ENCODE measurements at regions not wholly inside any gene's neighbourhood (a gene's known extent, or its start where the extent isn't known, plus 50 kb on each side); places are given as distances from the start of the nearest gene placed in this dataset.

- intact Hi-C loops (cut with micrococcal nuclease), result no loop called here
- ChIA-PET CTCF (no interaction called here), POLR2A (no interaction called here)
- 45% methylated on average over 2 of the region's 2 CpGs for WGBS (ENCODE audit: insufficient coverage)
- H3K36me3 ChIP-seq (replicated peaks in 1 of 2; ENCODE audit: control extremely low read depth in 1 of 2, control insufficient read depth in 1 of 2, extremely low read depth in 1 of 2, insufficient read depth in 2 of 2, low read length in 1 of 2), result no peaks in the 10 kb centered on the region
- no peaks in the 10 kb centered on the region for H3K27me3 ChIP-seq (replicated peaks in 1 of 4; ENCODE audit: control extremely low read depth in 1 of 4, control insufficient read depth in 3 of 4, insufficient read depth in 4 of 4, low read length in 3 of 4)
- no peak overlapping the region for H3K27ac Mint-ChIP-seq
- no peak overlapping the region for H3K27ac ChIP-seq (ENCODE audit: low read length in 2 of 2)
- H3K4me1 ChIP-seq (ENCODE audit: control insufficient read depth in 2 of 2, insufficient read depth in 2 of 2, low read length in 2 of 2), result no peaks in the 10 kb centered on the region
- TF ChIP-seq CTCF (IDR thresholded peaks at IDR 0.05), result no peak
- no peak for TF ChIP-seq EZH2 (IDR thresholded peaks at IDR 0.05; ENCODE audit: borderline replicate concordance, insufficient read depth, low read depth, low read length, poor library complexity, severe bottlenecking)
- DNase-seq (no peak), ATAC-seq (ENCODE audit: low read depth) (no peak)
- H3K4me3 ChIP-seq (ENCODE audit: control extremely low read depth in 1 of 5, extremely low read depth in 1 of 5, insufficient read depth in 1 of 5, low read depth in 2 of 5, low read length in 4 of 5), result no peak overlapping the region
- H3K79me2 ChIP-seq (ENCODE audit: control insufficient read depth, insufficient read depth, low read length), result no peaks in the 10 kb centered on the region
- H3K27me3 Mint-ChIP-seq, result no peaks in the 10 kb centered on the region
- H4K20me1 ChIP-seq (ENCODE audit: control insufficient read depth, insufficient read depth, low read length, poor library complexity, severe bottlenecking), result no peaks in the 10 kb centered on the region
- H3K9me3 ChIP-seq (ENCODE audit: control extremely low read depth in 1 of 3, control insufficient read depth in 2 of 3, insufficient read depth in 1 of 3, low read length in 2 of 3), result peaks cover 2 to 15% (median 2%) of the 10 kb centered on the region in 3 donors
- no peaks in the 10 kb centered on the region for H3K9me3 Mint-ChIP-seq (ENCODE audit: insufficient read depth)
- H3K4me3 Mint-ChIP-seq, result no peak overlapping the region
- no peaks in the 10 kb centered on the region for H3K4me1 Mint-ChIP-seq
- no peak overlapping the region for H2AFZ ChIP-seq (ENCODE audit: insufficient read depth, low read depth, low read length, poor library complexity, severe bottlenecking)
- no peak overlapping the region for H3K9ac ChIP-seq (ENCODE audit: low read length)
- H3K4me2 ChIP-seq (replicated peaks; ENCODE audit: low read depth, low read length, poor library complexity, severe bottlenecking), result no peak overlapping the region
Observed at GRCh38 chr12:126681676-126682075, 1585.3 kb upstream of the TMEM132C start.

GRCh38 chr12:126684703-126685102, 1582.3 kb upstream of the TMEM132C start:
- H3K4me3 Mint-ChIP-seq, result no peak overlapping the region
- TF ChIP-seq CTCF (IDR thresholded peaks at IDR 0.05) (no peak), EZH2 (IDR thresholded peaks at IDR 0.05; ENCODE audit: borderline replicate concordance, insufficient read depth, low read depth, low read length, poor library complexity, severe bottlenecking) (no peak)

More at GRCh38 chr12:126684703-126685102, 1582.3 kb upstream of the TMEM132C start:
- Histone ChIP-seq H3K9ac (ENCODE audit: low read length) (no peak overlapping the region), H3K36me3 (replicated peaks in 1 of 2; ENCODE audit: control extremely low read depth in 1 of 2, control insufficient read depth in 1 of 2, extremely low read depth in 1 of 2, insufficient read depth in 2 of 2, low read length in 1 of 2) (no peaks in the 10 kb centered on the region), H3K4me2 (replicated peaks; ENCODE audit: low read depth, low read length, poor library complexity, severe bottlenecking) (no peak overlapping the region), H3K27me3 (replicated peaks in 1 of 4; ENCODE audit: control extremely low read depth in 1 of 4, control insufficient read depth in 3 of 4, insufficient read depth in 4 of 4, low read length in 3 of 4) (no peaks in the 10 kb centered on the region), H3K79me2 (ENCODE audit: control insufficient read depth, insufficient read depth, low read length) (no peaks in the 10 kb centered on the region), H3K27ac (ENCODE audit: low read length in 2 of 2) (no peak overlapping the region), H4K20me1 (ENCODE audit: control insufficient read depth, insufficient read depth, low read length, poor library complexity, severe bottlenecking) (no peaks in the 10 kb centered on the region), H3K4me3 (ENCODE audit: control extremely low read depth in 1 of 5, extremely low read depth in 1 of 5, insufficient read depth in 1 of 5, low read depth in 2 of 5, low read length in 4 of 5) (no peak overlapping the region), H2AFZ (ENCODE audit: insufficient read depth, low read depth, low read length, poor library complexity, severe bottlenecking) (no peak overlapping the region), H3K9me3 (ENCODE audit: control extremely low read depth in 1 of 3, control insufficient read depth in 2 of 3, insufficient read depth in 1 of 3, low read length in 2 of 3) (peaks cover 0 to 18% (median 2%) of the 10 kb centered on the region in 3 donors), H3K4me1 (ENCODE audit: control insufficient read depth in 2 of 2, insufficient read depth in 2 of 2, low read length in 2 of 2) (no peaks in the 10 kb centered on the region)
- CTCF ChIA-PET, result no interaction called here
- H3K27ac Mint-ChIP-seq, result no peak overlapping the region
- POLR2A ChIA-PET, result no interaction called here
- H3K4me1 Mint-ChIP-seq, result no peaks in the 10 kb centered on the region
- H3K27me3 Mint-ChIP-seq, result no peaks in the 10 kb centered on the region
- DNase-seq (no peak), ATAC-seq (ENCODE audit: low read depth) (no peak)
- intact Hi-C loops (cut with micrococcal nuclease), result no loop called here
- no peaks in the 10 kb centered on the region for H3K9me3 Mint-ChIP-seq (ENCODE audit: insufficient read depth)
- WGBS (ENCODE audit: insufficient coverage), result no CpG with 5 or more reads among the region's 1 CpG

All from B cell (primary cell).